A673 (cell line): ENCODE measurements at regions not wholly inside any gene's neighbourhood (a gene's known extent, or its start where the extent isn't known, plus 50 kb on each side); places are given as distances from the start of the nearest gene placed in this dataset.

ENCODE experiments used
- CTCF ChIP-seq: fragments of 300-800, 200-600 bp; sonication (generic); conservative IDR thresholded peaks from 2 replicates; pipeline ENCODE4 v1.5.1; 2017; ENCODE audit warnings: low read depth, mild to moderate bottlenecking, antibody characterized with exemption, low read length, moderate library complexity, mixed read lengths
- EZH2 ChIP-seq: fragments of 200-600 bp; sonication (generic); IDR thresholded peaks from 2 replicates; pipeline ENCODE4 v1.6.1; 2017; ENCODE audit warnings: borderline replicate concordance, low read depth, mild to moderate bottlenecking, mixed read lengths, antibody characterized with exemption, low read length; ENCODE audit not compliant: poor library complexity, severe bottlenecking

GRCh38 chr1:114037962-114038816 is 58.9 kb downstream of the OLFML3 start:
- TF ChIP-seq CTCF (no peak), EZH2 (no peak)
